ENCODE measurements at regions not wholly inside any gene's neighbourhood (a gene's known extent, or its start where the extent isn't known, plus 50 kb on each side); places are given as distances from the start of the nearest gene placed in this dataset.

DNA sequence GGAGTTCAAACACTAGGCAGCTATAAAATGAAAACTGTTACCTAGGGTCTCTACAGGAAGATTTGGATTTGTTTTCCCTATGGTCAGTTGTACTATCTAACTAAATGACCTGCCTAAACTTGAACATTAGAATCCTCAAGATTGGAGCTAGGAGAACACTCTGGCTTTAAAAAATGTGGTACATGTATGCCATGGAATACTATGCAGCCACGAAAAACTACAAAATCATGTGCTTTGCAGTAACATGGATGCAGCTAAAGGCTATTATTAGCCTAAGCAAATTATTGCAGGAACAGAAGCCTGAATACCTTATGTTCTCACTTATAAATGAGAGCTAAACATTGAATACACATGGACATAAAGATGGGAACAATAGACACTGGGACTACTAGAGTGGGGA, 87.1 kb upstream of the MAGI2 start:
- TF ChIP-seq, protein P1, sequence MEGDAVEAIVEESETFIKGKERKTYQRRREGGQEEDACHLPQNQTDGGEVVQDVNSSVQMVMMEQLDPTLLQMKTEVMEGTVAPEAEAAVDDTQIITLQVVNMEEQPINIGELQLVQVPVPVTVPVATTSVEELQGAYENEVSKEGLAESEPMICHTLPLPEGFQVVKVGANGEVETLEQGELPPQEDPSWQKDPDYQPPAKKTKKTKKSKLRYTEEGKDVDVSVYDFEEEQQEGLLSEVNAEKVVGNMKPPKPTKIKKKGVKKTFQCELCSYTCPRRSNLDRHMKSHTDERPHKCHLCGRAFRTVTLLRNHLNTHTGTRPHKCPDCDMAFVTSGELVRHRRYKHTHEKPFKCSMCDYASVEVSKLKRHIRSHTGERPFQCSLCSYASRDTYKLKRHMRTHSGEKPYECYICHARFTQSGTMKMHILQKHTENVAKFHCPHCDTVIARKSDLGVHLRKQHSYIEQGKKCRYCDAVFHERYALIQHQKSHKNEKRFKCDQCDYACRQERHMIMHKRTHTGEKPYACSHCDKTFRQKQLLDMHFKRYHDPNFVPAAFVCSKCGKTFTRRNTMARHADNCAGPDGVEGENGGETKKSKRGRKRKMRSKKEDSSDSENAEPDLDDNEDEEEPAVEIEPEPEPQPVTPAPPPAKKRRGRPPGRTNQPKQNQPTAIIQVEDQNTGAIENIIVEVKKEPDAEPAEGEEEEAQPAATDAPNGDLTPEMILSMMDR (IDR thresholded peaks at IDR 0.05), result no peak
- TF ChIP-seq POLR2A (IDR thresholded peaks at IDR 0.05), result no peak
- H3K27me3 ChIP-seq, result no peaks in the 10 kb centered on the region

DNA sequence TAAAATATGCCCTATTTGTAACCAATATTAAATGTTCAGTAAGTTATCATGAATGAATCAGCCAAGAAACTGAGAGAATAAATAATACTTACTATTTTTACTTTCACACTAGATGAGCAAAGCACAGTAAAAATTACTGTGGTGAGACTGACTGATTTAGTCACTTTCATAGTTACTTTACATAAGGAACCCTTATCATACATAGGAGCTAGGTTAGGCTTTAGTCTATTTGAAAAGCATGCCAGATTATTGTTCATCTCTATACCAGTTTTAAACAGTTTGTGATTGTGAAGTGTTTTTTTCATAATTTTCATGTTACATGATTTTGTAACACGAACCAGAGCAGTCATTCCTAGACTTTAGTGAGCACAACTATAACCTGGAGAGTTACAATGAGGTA, 80.7 kb upstream of the MAGI2 start:
- Histone ChIP-seq H3K36me3 (no peaks in the 10 kb centered on the region), H3K4me1 (no peaks in the 10 kb centered on the region), H3K4me3 (no peak overlapping the region), H3K9me3 (no peaks in the 10 kb centered on the region), H3K27me3 (no peaks in the 10 kb centered on the region), H3K27ac (no peak overlapping the region)
- TF ChIP-seq POLR2A (IDR thresholded peaks at IDR 0.05), result no peak
- TF ChIP-seq, protein P1 (IDR thresholded peaks at IDR 0.05), result no peak
- DNase-seq, result no peak

More for the DNA sequence above, 87.1 kb upstream of the MAGI2 start:
- H3K9me3 ChIP-seq, result no peaks in the 10 kb centered on the region
- no peaks in the 10 kb centered on the region for H3K4me1 ChIP-seq
- H3K4me3 ChIP-seq, result no peak overlapping the region
- no peaks in the 10 kb centered on the region for H3K36me3 ChIP-seq
- no peak overlapping the region for H3K27ac ChIP-seq
- DNase-seq, result no peak

DNA sequence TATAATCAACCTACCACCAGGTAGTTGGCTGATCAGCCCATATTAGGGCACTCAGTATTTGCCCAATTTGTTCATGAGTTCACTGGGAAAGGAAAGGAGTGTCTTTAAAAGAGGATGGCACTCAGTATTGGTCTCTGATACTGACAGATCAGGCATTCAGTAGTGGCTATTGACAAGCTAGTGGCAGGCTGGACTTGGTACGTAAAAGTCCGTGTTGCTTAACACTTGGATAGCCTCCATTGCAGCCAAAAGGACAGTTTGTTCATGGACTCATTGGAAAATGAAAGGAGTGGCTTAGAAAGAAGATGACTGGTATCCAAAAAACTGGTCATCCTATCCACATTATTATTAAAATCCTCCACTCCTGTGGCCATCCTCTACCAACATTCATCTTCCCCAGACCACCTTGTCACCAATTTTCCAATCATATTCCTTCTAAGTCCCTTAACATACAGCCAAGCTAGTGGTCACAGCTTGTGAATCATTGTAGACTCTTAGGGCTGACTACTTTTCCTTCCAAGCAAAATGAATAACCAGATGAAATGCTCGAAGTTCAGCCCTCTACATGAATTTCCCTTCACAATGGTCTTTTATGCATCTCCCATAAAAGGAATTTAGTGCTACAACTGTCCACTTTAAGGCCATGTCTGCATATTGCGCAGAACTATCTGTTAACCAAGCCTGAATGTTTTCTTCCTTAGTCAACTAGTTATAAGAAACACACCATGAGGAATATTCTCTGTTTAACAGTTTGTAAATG, 78.6 kb upstream of the MAGI2 start:
- no peak overlapping the region for H3K4me3 ChIP-seq
- H3K27me3 ChIP-seq, result no peaks in the 10 kb centered on the region

DNA sequence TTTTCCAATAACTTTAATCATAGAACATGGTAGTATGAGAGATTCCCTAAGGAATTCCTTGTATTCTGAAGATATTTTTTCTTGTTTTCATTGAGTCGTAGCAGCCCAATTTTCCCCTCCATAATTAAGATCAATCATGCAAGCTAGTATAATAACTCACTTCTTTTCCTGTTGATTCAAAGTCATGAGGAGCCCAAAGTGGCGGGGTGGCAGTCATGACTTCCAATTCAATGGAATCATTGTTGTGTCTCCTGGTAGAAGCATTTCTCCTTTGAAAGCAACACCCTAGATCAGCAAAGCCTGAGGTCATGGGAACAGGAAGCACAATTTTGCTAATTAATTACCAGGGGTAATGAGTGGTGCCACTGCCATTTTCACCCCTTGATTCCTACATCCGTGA, 77.6 kb upstream of the MAGI2 start:
- H3K4me3 ChIP-seq, result no peak overlapping the region
- H3K4me1 ChIP-seq, result no peaks in the 10 kb centered on the region
- H3K27me3 ChIP-seq, result no peaks in the 10 kb centered on the region
- no peak overlapping the region for H3K27ac ChIP-seq
- no peak for DNase-seq
- H3K9me3 ChIP-seq, result no peaks in the 10 kb centered on the region
- no peaks in the 10 kb centered on the region for H3K36me3 ChIP-seq
- TF ChIP-seq, protein P1 (IDR thresholded peaks at IDR 0.05), result no peak
- TF ChIP-seq POLR2A (IDR thresholded peaks at IDR 0.05), result no peak

More for the DNA sequence above, 78.6 kb upstream of the MAGI2 start:
- H3K36me3 ChIP-seq, result no peaks in the 10 kb centered on the region
- no peak for TF ChIP-seq POLR2A (IDR thresholded peaks at IDR 0.05)
- TF ChIP-seq, protein P1 (IDR thresholded peaks at IDR 0.05), result no peak
- no peak for DNase-seq
- no peaks in the 10 kb centered on the region for H3K4me1 ChIP-seq
- no peaks in the 10 kb centered on the region for H3K9me3 ChIP-seq
- no peak overlapping the region for H3K27ac ChIP-seq

DNA sequence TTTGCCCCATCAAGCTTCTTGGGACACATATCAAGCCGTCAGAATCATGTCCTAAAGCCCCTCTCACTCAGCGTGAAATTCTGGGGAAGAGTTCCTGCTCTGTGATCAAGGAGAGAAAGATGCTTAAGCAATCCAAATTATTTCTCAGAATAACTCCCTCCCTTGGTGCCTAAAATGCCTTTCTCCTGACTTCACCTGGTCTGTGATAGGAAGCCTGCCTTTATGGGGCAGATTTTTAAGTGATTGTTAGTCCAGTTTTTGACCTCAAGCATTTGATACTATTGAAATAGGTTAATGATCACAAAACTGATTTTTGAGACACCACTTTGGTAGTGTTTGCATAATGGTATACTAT, 76.4 kb upstream of the MAGI2 start:
- Histone ChIP-seq H3K9me3 (no peaks in the 10 kb centered on the region), H3K27me3 (no peaks in the 10 kb centered on the region), H3K27ac (no peak overlapping the region), H3K4me1 (no peaks in the 10 kb centered on the region), H3K36me3 (no peaks in the 10 kb centered on the region), H3K4me3 (no peak overlapping the region)
- no peak for DNase-seq
- TF ChIP-seq POLR2A (IDR thresholded peaks at IDR 0.05), result no peak
- TF ChIP-seq, protein P1 (IDR thresholded peaks at IDR 0.05), result no peak

Measured in Peyer's patch (tissue), 4 donors.